Liver (tissue), 8 donors: ENCODE measurements at regions not wholly inside any gene's neighbourhood (a gene's known extent, or its start where the extent isn't known, plus 50 kb on each side); places are given as distances from the start of the nearest gene placed in this dataset.

Experiments
- DNase-seq: peaks from one replicate; pipeline ENCODE4 v3.0.0-alpha.2; 2017; ENCODE audit warnings: low spot score
- H3K27ac ChIP-seq, 2 donors: one replicate each; pipeline ENCODE4 v1.7.0; 2013; ENCODE audit warnings: inconsistent platforms in 2 of 2, low read length in 2 of 2, control low read depth in 1 of 2, low read depth in 1 of 2, mild to moderate bottlenecking in 1 of 2
- H3K27me3 ChIP-seq, 4 donors: one replicate each; pipeline versions ENCODE4 v1.6.1 to v1.7.0; 2013; ENCODE audit warnings: low read length in 3 of 4, inconsistent platforms in 1 of 4, mild to moderate bottlenecking in 1 of 4, moderate library complexity in 1 of 4; ENCODE audit not compliant: control insufficient read depth in 4 of 4, insufficient read depth in 4 of 4
- H3K36me3 ChIP-seq, 4 donors: one replicate each; pipeline versions ENCODE4 v1.6.1 to v1.7.0; 2013; ENCODE audit warnings: low read length in 3 of 4, mild to moderate bottlenecking in 3 of 4, low read depth in 1 of 4, moderate library complexity in 1 of 4; ENCODE audit not compliant: control insufficient read depth in 4 of 4, insufficient read depth in 3 of 4
- H3K4me1 ChIP-seq, 4 donors: one replicate each; pipeline versions ENCODE4 v1.6.1 to v1.7.0; 2013; ENCODE audit warnings: low read length in 3 of 4, mild to moderate bottlenecking in 3 of 4, moderate library complexity in 1 of 4; ENCODE audit not compliant: control insufficient read depth in 4 of 4, insufficient read depth in 4 of 4
- H3K4me3 ChIP-seq, 3 donors: one replicate each; pipeline versions ENCODE4 v1.6.1 to v1.7.0; 2013; ENCODE audit warnings: low read length in 3 of 3, control low read depth in 1 of 3, low read depth in 1 of 3, mild to moderate bottlenecking in 1 of 3
- H3K9ac ChIP-seq, 2 donors: one replicate each; pipeline ENCODE4 v1.7.0; 2013; ENCODE audit warnings: low read length in 2 of 2, mild to moderate bottlenecking in 2 of 2, moderate library complexity in 2 of 2, control low read depth in 1 of 2, low read depth in 1 of 2
- H3K9me3 ChIP-seq, 4 donors: one replicate each; pipeline versions ENCODE4 v1.6.1 to v1.7.0; 2013; ENCODE audit warnings: low read length in 3 of 4; ENCODE audit not compliant: control insufficient read depth in 4 of 4
- EGR1 ChIP-seq, 2 donors: IDR thresholded peaks; 2 replicates each; pipeline ENCODE4 v1.6.1; 2016 to 2018; ENCODE audit warnings: antibody characterized with exemption in 2 of 2, low read depth in 2 of 2
- FOXA1 ChIP-seq: IDR thresholded peaks from 2 replicates; pipeline ENCODE4 v1.6.1; 2016; ENCODE audit warnings: antibody characterized with exemption
- FOXA2 ChIP-seq: IDR thresholded peaks from 2 replicates; pipeline ENCODE4 v1.6.1; 2016; ENCODE audit warnings: antibody characterized with exemption
- GABPA ChIP-seq, 2 donors: IDR thresholded peaks in 1 of 2; conservative IDR thresholded peaks in 1 of 2; 2 replicates each; pipeline ENCODE4 v1.6.1; 2016; ENCODE audit warnings: antibody characterized with exemption in 2 of 2, mild to moderate bottlenecking in 1 of 2, moderate library complexity in 1 of 2
- HNF4A ChIP-seq, 2 donors: conservative IDR thresholded peaks; 2 replicates each; pipeline ENCODE4 v1.6.1; 2016; ENCODE audit warnings: antibody characterized with exemption in 2 of 2, mild to moderate bottlenecking in 2 of 2
- HNF4G ChIP-seq: IDR thresholded peaks from 2 replicates; pipeline ENCODE4 v1.6.1; 2016; ENCODE audit warnings: antibody characterized with exemption
- JUND ChIP-seq, 2 donors: IDR thresholded peaks; 2 replicates each; pipeline ENCODE4 v1.6.1; 2016; ENCODE audit warnings: antibody characterized with exemption in 2 of 2
- NR2F2 ChIP-seq: IDR thresholded peaks from 2 replicates; pipeline ENCODE4 v1.6.1; 2016; ENCODE audit warnings: antibody characterized with exemption
- RAD21 ChIP-seq, 2 donors: IDR thresholded peaks; 2 replicates each; pipeline ENCODE4 v1.6.1; 2016; ENCODE audit warnings: antibody characterized with exemption in 2 of 2, mild to moderate bottlenecking in 2 of 2
- RXRA ChIP-seq, 2 donors: IDR thresholded peaks; 2 replicates each; pipeline ENCODE4 v1.6.1; 2017 to 2018; ENCODE audit warnings: antibody characterized with exemption in 2 of 2, mild to moderate bottlenecking in 1 of 2
- SP1 ChIP-seq: IDR thresholded peaks from 2 replicates; pipeline ENCODE4 v1.6.1; 2018; ENCODE audit warnings: antibody characterized with exemption, mild to moderate bottlenecking
- TAF1 ChIP-seq: conservative IDR thresholded peaks from 2 replicates; pipeline ENCODE4 v1.6.1; 2016; ENCODE audit warnings: antibody characterized with exemption, mild to moderate bottlenecking
- YY1 ChIP-seq: IDR thresholded peaks from 2 replicates; pipeline ENCODE4 v1.6.1; 2016; ENCODE audit warnings: antibody characterized with exemption, mild to moderate bottlenecking
- ZBTB33 ChIP-seq: IDR thresholded peaks from 2 replicates; pipeline ENCODE4 v1.6.1; 2016; ENCODE audit warnings: antibody characterized with exemption
- WGBS: extraction: QIAGEN DNeasy Blood & Tissue Kit; methylation state at CpG from one replicate; pipeline ENCODE4 v1.1.7; 2013; 5-methylcytosine and 5-hydroxymethylcytosine counted together
- TF ChIP-seq, protein P1 (sequence below): IDR thresholded peaks from 2 replicates; pipeline ENCODE4 v1.6.1; 2016; ENCODE audit warnings: antibody characterized with exemption
- TF ChIP-seq, protein P2 (sequence below): IDR thresholded peaks from 2 replicates; pipeline ENCODE4 v1.6.1; 2016; ENCODE audit warnings: antibody characterized with exemption, mild to moderate bottlenecking
- TF ChIP-seq, protein P3 (sequence below): fragments of 150-350 bp; IDR thresholded peaks from 2 replicates; pipeline ENCODE4 v1.5.1; 2017; ENCODE audit warnings: improper control_type of control experiment, low read depth, low read length; ENCODE audit not compliant: missing input control
- TF ChIP-seq, protein P4 (sequence below): IDR thresholded peaks from 2 replicates; pipeline ENCODE4 v1.6.1; 2016; ENCODE audit warnings: antibody characterized with exemption
- donor health status: healthy.
- donor health status: healthy.
- donor health status: healthy.
- donor health status: healthy.
- donor health status: healthy.

GRCh38 chr14:54090274-54090673 lies 133.6 kb upstream of the BMP4 start:
- Histone ChIP-seq H3K4me3 (no peak overlapping the region), H3K9ac (no peak overlapping the region), H3K36me3 (no peaks in the 10 kb centered on the region), H3K9me3 (peaks cover 0 to 8% (median 4%) of the 10 kb centered on the region in 4 donors), H3K27me3 (no peaks in the 10 kb centered on the region), H3K27ac (no peak overlapping the region), H3K4me1 (peaks cover 0 to 2% (median 0%) of the 10 kb centered on the region in 4 donors)
- TF ChIP-seq TAF1 (no peak), GABPA (IDR thresholded peaks at IDR 0.05 in 1 of 2, conservative IDR thresholded peaks at IDR 0.05 in 1 of 2) (no peak), JUND (IDR thresholded peaks at IDR 0.05) (no peak), ZBTB33 (no peak), YY1 (no peak), FOXA2 (no peak), FOXA1 (no peak), SP1 (no peak), EGR1 (IDR thresholded peaks at IDR 0.05; ENCODE audit: low read depth in 2 of 2) (no peak), HNF4G (no peak), RXRA (IDR thresholded peaks at IDR 0.05) (no peak), RAD21 (IDR thresholded peaks at IDR 0.05) (no peak), NR2F2 (no peak), HNF4A (conservative IDR thresholded peaks at IDR 0.05) (no peak)
- TF ChIP-seq, protein P1, sequence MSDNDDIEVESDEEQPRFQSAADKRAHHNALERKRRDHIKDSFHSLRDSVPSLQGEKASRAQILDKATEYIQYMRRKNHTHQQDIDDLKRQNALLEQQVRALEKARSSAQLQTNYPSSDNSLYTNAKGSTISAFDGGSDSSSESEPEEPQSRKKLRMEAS: no peak
- TF ChIP-seq, protein P2, sequence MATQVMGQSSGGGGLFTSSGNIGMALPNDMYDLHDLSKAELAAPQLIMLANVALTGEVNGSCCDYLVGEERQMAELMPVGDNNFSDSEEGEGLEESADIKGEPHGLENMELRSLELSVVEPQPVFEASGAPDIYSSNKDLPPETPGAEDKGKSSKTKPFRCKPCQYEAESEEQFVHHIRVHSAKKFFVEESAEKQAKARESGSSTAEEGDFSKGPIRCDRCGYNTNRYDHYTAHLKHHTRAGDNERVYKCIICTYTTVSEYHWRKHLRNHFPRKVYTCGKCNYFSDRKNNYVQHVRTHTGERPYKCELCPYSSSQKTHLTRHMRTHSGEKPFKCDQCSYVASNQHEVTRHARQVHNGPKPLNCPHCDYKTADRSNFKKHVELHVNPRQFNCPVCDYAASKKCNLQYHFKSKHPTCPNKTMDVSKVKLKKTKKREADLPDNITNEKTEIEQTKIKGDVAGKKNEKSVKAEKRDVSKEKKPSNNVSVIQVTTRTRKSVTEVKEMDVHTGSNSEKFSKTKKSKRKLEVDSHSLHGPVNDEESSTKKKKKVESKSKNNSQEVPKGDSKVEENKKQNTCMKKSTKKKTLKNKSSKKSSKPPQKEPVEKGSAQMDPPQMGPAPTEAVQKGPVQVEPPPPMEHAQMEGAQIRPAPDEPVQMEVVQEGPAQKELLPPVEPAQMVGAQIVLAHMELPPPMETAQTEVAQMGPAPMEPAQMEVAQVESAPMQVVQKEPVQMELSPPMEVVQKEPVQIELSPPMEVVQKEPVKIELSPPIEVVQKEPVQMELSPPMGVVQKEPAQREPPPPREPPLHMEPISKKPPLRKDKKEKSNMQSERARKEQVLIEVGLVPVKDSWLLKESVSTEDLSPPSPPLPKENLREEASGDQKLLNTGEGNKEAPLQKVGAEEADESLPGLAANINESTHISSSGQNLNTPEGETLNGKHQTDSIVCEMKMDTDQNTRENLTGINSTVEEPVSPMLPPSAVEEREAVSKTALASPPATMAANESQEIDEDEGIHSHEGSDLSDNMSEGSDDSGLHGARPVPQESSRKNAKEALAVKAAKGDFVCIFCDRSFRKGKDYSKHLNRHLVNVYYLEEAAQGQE: no peak
- TF ChIP-seq, protein P3, sequence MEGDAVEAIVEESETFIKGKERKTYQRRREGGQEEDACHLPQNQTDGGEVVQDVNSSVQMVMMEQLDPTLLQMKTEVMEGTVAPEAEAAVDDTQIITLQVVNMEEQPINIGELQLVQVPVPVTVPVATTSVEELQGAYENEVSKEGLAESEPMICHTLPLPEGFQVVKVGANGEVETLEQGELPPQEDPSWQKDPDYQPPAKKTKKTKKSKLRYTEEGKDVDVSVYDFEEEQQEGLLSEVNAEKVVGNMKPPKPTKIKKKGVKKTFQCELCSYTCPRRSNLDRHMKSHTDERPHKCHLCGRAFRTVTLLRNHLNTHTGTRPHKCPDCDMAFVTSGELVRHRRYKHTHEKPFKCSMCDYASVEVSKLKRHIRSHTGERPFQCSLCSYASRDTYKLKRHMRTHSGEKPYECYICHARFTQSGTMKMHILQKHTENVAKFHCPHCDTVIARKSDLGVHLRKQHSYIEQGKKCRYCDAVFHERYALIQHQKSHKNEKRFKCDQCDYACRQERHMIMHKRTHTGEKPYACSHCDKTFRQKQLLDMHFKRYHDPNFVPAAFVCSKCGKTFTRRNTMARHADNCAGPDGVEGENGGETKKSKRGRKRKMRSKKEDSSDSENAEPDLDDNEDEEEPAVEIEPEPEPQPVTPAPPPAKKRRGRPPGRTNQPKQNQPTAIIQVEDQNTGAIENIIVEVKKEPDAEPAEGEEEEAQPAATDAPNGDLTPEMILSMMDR: no peak
- TF ChIP-seq, protein P4, sequence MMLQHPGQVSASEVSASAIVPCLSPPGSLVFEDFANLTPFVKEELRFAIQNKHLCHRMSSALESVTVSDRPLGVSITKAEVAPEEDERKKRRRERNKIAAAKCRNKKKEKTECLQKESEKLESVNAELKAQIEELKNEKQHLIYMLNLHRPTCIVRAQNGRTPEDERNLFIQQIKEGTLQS: no peak
- no peak for DNase-seq
- 89% methylated on average over 1 of the region's 1 CpG for WGBS
